ENCODE measurements at regions not wholly inside any gene's neighbourhood (a gene's known extent, or its start where the extent isn't known, plus 50 kb on each side); places are given as distances from the start of the nearest gene placed in this dataset.
A peak's percentile ranks its signal among the peaks of the same experiment; 100 is the strongest.

GRCh38 chr13:105370011-105370650 lies 1165.3 kb downstream of the EFNB2 start:
- no peak for DNase-seq

- no peak for DNase-seq
These were observed 1166.7 kb downstream of the EFNB2 start for GRCh38 chr13:105368781-105369180.

- DNase-seq, result no peak
These were observed 1169.6 kb downstream of the EFNB2 start for GRCh38 chr13:105365831-105366230.

- DNase-seq, result no peak
These were observed 1170.4 kb downstream of the EFNB2 start for GRCh38 chr13:105365021-105365550.

GRCh38 chr13:105364191-105364590 lies 1171.3 kb downstream of the EFNB2 start:
- no peak for DNase-seq

GRCh38 chr13:105363261-105364190 lies 1171.9 kb downstream of the EFNB2 start:
- DNase-seq, result peak; percentile 81

GRCh38 chr13:105353654-105354053 lies 1181.8 kb downstream of the EFNB2 start:
- no peak for DNase-seq

- DNase-seq, result no peak
These were observed 1186.3 kb downstream of the EFNB2 start for GRCh38 chr13:105349082-105349723.

DNA sequence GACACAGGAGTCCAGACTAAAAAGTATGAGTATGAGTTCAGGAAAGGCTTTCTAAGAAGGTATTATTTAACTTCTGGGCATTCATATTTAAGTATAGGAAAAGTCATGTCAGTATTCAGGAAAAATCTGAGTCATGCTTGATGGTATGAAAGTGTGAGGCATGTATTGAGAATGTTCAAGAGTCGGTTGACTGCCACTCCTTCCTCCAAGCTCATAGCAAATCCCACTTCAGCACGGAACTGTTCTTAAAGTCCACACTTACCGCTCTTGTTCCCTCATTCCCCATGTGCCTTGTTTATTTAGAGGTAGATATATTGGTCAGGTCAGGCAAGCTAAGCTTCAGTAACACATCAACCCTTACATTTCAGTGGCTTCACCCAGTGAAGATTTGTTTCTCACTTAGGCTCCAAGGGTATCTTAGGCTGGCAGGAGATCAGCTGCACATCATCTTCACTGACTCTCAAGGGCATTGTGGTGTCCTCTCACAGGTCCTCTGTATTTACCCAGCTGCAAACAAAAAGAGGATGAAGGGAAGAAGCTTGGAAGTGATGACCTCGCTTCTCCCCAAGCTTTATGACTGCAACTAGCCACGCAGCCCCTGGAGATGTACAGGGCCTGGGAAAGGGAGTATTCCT lies 1189.2 kb downstream of the EFNB2 start:
- no peak for DNase-seq

DNA sequence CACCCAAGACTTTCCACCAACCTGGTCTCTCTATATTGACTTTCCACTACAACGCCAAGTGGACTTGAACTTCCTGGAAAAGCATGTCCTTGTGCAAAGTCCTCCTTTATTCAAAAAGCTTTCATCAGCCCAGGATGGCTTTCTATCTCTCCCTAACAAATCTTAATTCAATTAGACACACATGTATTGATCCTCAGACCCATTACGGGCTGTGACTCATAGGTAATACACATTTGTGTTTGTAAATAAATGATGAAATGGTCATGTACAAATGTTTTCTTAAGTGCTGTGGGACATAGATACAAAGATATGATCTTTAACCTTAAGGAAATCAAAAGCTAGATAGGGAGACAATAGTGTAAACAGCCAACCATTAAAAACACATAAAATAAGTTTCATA lies 1189.7 kb downstream of the EFNB2 start:
- no peak for DNase-seq

GRCh38 chr13:105345131-105345530 lies 1190.3 kb downstream of the EFNB2 start:
- no peak for DNase-seq

DNA sequence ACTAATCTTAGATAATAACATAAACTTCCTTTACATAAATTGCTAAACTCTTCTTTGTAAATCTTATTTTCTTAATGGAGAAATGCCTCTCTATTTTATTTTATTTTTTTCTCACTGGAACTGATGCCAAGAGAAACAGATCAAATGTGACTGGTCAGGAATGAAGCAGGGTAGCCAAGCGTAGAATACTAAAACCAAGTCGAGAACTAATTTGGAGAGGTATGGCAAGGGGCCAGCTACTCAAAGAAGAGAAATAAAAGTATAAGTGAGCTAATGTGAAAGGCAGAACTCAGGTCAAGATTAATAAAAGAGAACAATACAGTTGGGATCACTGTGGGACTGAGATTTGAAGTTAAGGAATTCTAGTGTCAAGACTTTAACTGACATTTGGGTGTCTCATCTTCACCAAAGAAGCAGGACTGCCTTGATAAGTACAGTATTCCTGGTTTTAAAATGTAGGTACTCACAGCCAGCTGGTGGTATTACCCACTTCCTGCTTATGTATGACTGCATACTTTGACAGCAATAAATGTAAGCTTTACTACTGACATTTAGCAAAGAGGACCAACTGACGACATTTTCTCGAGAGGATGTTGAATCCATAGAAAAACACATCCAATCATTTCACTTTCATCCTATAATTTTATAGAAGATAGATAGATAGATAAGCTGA lies 1192.2 kb downstream of the EFNB2 start:
- no peak for DNase-seq

GRCh38 chr13:105342281-105342820 lies 1193.1 kb downstream of the EFNB2 start:
- DNase-seq, result no peak

DNA sequence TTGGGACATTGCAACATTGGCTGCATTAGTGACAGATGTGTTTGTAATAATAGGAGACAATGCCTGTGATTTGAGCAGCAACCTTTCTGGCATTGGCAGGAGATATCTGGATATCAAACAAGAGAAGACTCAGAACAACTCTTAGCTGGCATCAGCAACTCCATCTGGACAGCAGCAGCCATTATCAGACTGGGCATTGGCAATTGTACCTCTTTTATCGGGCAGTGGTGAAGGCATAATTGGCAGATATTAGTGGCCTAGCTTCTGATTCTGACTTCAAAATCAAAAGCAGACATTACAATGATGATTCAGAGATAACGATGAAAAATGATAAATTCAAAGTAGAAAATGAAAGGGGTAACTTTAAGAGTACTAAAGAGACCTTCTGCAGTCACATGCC lies 1193.7 kb downstream of the EFNB2 start:
- no peak for DNase-seq

GRCh38 chr13:105341256-105341655 lies 1194.2 kb downstream of the EFNB2 start:
- DNase-seq, result no peak

- DNase-seq, result no peak
These were observed 1195.3 kb downstream of the EFNB2 start for GRCh38 chr13:105340061-105340606.

GRCh38 chr13:105338773-105339172 lies 1196.7 kb downstream of the EFNB2 start:
- DNase-seq, result no peak

DNA sequence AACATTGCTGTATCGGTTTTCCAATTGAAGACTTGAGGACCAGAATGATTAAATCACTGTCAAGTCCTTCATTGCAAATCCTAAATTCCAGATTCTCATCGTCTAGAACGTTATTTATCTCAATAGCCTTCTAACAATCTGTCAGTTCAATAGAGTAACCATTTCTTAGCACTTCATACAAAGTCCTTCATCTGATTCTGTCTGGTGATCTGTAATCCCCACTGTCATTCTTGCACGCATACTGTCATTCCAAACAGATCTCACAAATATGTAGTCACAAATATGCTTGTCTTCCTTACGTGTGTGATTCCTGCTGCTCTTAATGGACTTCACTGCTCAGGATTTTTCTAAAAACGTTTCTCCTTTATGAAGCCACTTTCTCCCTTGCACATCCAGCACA lies 1197.5 kb downstream of the EFNB2 start:
- DNase-seq, result no peak

DNA sequence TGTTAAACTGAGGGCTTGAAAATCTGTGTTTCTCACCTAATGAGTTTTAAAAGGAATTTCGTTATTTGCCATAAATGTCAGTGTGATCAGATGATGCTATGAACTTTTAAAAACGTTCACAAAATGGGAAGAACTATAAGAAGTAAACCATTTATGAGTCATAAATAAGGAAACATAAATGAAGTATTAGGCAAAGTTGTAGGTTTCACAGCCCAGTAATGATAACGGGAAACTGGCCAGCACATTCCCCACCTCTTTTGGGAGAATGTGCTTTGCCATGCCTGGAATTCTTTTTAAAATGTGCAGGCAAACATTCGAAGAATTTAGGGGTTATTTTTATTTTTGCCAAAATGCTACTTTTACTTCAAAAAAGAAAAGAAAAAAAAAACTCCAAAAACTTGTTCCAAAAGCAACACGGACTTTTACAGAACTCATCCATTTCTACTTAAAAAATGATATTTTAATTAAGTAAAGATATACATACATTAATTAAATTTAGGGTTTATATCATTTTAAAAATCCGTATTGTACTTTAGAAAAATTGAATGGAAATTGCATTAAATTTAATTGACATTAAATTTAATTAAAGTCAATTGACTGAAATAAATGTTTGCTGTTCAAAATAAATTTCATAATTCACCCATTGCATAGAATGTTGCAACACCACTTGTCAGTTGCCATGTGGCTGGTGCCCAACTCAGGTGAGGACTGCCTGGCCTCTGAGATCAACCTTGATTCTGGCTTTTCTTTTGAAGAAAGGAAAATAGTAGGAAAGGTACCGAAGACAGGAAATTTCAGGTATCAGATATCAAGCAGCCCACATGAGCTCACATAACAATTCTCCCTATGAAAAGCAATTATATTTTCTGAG lies 1198.5 kb downstream of the EFNB2 start:
- no peak for DNase-seq

DNA sequence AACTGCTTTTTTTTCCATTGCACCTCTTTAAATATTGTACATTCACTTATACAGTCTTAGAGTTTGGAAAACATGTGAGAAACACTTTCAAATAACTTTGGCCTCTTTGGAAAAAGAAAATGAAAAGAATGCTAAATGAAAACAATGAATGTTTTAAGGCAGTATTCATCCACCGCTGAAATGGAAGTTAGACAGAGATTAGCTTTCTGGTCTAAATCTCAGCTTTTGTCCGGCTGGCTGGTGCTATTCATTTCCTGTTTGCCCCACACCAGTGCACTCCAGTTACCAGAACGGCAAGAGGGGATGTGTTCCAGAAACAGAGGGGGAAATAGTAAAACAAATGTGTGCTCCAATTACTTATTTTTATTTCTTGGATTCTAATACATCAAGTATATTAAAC lies 1201.3 kb downstream of the EFNB2 start:
- DNase-seq, result no peak

DNA sequence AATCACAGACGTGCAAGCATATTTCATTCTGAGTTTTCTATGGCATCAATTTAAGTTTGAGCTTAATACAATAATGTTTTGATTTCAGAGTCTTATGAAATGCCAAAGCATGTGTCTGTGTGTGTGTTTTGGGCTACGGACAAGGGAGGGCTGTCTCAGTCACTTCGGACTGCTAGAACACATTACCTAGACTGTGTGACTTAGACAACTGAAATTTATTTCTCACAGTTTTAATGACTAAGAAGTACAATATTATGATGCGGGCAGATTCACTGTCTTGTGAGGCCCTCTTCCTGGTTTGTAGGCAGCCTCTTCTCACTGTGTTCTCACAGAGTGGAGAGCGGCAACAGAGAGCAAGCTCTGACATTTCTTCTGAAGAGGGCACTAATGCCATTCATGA lies 1202.0 kb downstream of the EFNB2 start:
- DNase-seq, result no peak

Measured in NCI-H345 (cell line).